ENCODE measurements at regions not wholly inside any gene's neighbourhood (a gene's known extent, or its start where the extent isn't known, plus 50 kb on each side); places are given as distances from the start of the nearest gene placed in this dataset.

DNA sequence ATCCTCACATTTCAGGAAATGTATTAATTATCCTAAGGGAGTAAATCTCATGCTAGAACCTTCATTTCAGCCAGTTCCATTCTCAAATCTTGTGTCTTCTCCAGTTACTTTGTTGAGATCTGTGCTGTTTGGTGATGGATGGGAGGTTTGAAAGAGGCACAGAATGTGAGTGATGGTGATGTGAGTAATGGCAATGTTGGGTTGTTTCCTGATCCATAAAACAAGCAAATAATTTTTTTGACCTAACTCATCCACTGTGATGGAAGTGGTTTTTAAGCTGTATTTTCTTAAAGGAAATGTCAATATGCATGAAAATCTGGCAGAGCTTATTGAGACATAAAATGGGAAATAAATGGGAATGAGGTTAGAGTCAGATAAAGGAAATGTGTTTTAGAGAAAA, 214.7 kb downstream of the CHRM3 start:
- Mint-ChIP-seq H3K27me3 (ENCODE audit: low read depth) (peaks cover 7% of the 10 kb centered on the region), H3K4me1 (ENCODE audit: low read depth) (no peaks in the 10 kb centered on the region), H3K36me3 (ENCODE audit: low read depth) (no peaks in the 10 kb centered on the region), H3K4me3 (no peak overlapping the region), H3K27ac (no peak overlapping the region), H3K9me3 (no peaks in the 10 kb centered on the region)

DNA sequence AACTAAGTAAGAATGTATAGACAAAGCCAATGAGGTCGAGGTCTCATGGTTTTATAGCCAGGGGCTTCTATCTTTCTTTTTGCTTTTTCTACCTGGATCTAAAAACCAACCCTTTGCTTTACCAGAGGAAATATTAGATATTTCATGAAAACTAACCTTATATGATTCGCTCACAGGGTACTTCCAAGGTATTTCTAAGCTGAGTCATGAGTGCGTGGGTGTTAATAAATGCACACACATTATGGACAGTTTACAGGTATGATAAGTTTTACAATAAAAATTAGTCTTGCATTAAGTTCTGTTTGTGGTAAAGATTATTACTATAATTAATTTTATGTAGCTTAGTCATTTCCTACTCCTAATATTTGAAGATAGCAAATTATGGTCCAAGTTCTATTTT, 217.2 kb downstream of the CHRM3 start:
- H3K27me3 Mint-ChIP-seq (ENCODE audit: low read depth) = peaks cover 7% of the 10 kb centered on the region
- H3K4me3 Mint-ChIP-seq = no peak overlapping the region
- no peaks in the 10 kb centered on the region for H3K36me3 Mint-ChIP-seq (ENCODE audit: low read depth)
- H3K9me3 Mint-ChIP-seq = no peaks in the 10 kb centered on the region
- no peak overlapping the region for H3K27ac Mint-ChIP-seq
- H3K4me1 Mint-ChIP-seq (ENCODE audit: low read depth) = no peaks in the 10 kb centered on the region

DNA sequence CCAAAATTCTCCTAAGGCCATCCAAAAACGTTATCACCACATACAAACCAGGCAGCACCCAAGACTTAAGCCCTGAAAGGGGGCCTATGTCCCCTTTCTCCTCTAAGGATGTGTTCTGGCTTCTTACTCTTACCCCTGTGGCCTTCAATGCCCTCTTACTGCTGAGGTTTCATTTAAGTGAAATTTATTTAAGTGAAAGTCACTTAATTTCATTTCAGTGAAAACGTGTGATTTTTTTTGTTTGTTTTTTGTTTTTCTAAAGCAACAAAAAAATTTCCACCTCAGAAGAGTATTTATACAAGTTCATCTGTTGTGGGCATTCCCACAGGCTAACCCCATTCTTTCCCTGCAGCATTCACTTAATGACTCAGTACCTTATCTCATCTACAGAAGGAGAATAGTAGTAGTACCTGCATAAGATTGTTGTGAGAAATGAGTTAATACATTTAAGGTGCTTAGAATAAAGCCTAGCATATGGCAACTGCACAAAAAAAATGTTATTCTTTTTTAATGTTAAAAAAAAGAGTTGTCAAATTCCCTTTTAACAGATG, 220.6 kb downstream of the CHRM3 start:
- Mint-ChIP-seq H3K27ac (no peak overlapping the region), H3K27me3 (ENCODE audit: low read depth) (peaks cover 4% of the 10 kb centered on the region), H3K9me3 (no peaks in the 10 kb centered on the region), H3K36me3 (ENCODE audit: low read depth) (no peaks in the 10 kb centered on the region), H3K4me1 (ENCODE audit: low read depth) (no peaks in the 10 kb centered on the region), H3K4me3 (no peak overlapping the region)

DNA sequence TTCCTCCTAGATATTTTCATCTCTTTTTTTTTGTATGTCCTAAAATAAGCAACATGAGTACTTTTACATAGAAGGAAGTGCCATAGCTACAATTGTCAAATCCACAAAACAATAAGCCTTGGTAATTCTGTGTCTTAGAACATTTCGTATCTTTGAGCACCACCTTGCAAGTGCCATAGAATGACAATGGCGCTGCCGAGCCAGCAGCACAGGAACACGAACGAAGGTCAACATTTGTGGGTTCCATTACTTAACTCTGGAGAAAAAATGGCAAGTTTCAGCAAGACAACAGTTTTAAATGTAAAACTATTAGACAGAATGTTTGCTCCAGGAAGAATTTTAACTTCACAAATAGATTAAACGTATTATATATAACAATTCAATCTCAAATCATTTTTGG, 222.1 kb downstream of the CHRM3 start:
- Mint-ChIP-seq H3K4me3 (no peak overlapping the region), H3K36me3 (ENCODE audit: low read depth) (no peaks in the 10 kb centered on the region), H3K9me3 (no peaks in the 10 kb centered on the region), H3K27me3 (ENCODE audit: low read depth) (peaks cover 4% of the 10 kb centered on the region), H3K27ac (no peak overlapping the region), H3K4me1 (ENCODE audit: low read depth) (no peaks in the 10 kb centered on the region)

DNA sequence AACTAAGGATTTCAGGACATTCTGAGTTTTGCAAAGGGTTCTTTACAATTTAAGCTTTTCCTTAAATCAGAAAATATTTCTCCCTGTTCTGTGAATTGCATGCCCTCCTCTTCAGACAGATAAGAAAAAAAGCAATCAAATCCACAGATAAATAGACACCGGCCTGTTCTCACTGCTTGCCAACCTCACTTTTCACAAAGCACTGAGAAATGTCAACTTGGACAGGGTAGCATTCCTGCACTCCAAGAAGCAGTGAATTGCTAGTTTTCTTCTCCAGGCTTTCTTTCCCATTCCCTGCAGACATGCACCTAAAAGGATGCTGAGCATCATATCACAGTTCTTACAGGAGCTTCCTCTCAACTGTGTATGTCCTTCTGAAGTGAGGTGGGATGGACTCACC, 226.0 kb downstream of the CHRM3 start:
- Mint-ChIP-seq H3K4me3 (no peak overlapping the region), H3K27me3 (ENCODE audit: low read depth) (no peaks in the 10 kb centered on the region), H3K36me3 (ENCODE audit: low read depth) (no peaks in the 10 kb centered on the region), H3K4me1 (ENCODE audit: low read depth) (no peaks in the 10 kb centered on the region), H3K9me3 (no peaks in the 10 kb centered on the region), H3K27ac (no peak overlapping the region)

DNA sequence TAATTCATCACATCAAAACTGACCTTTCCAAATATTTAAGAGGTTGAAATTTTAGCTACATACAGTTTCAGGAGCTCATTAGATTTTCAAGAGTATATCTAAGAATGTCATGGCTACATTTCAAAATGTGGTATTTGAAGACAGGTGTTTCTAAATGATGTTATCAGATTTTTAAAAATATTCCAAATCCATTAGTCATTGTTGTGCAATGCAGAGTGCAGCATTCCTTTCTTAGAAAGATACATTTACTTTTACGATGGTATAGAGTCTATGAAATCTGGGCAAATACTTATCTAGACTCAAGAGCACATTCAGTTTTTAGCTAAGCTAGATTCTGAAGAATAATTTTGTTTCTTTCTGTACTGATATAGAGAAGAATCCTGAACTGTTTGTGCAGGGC, 230.3 kb downstream of the CHRM3 start:
- H3K4me1 Mint-ChIP-seq (ENCODE audit: low read depth) = peaks cover 2% of the 10 kb centered on the region
- H3K4me3 Mint-ChIP-seq = no peak overlapping the region
- no peaks in the 10 kb centered on the region for H3K36me3 Mint-ChIP-seq (ENCODE audit: low read depth)
- no peak overlapping the region for H3K27ac Mint-ChIP-seq
- no peaks in the 10 kb centered on the region for H3K9me3 Mint-ChIP-seq
- H3K27me3 Mint-ChIP-seq (ENCODE audit: low read depth) = no peaks in the 10 kb centered on the region

DNA sequence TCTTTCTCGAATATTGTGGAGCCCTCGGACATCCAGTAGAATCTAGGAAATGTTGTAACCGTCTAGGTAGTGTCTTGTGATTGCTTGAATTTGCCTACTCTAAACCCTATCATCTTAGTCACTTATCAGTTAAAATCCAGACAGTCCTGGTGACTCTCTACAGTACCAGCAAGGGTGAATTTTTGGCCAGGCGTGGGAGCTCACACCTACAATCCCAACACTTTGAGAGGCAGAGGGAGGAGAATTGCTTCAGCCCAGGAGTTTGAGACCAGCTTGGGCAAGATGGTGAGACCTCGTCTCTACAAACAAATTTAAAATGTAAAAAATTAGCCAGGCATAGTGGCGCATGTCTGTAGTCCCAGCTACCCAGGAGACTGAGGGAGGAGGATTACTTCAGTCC, 230.9 kb downstream of the CHRM3 start:
- Mint-ChIP-seq H3K4me3 (no peak overlapping the region), H3K36me3 (ENCODE audit: low read depth) (no peaks in the 10 kb centered on the region), H3K4me1 (ENCODE audit: low read depth) (peaks cover 2% of the 10 kb centered on the region), H3K9me3 (peaks cover 2% of the 10 kb centered on the region), H3K27ac (no peak overlapping the region), H3K27me3 (ENCODE audit: low read depth) (no peaks in the 10 kb centered on the region)

DNA sequence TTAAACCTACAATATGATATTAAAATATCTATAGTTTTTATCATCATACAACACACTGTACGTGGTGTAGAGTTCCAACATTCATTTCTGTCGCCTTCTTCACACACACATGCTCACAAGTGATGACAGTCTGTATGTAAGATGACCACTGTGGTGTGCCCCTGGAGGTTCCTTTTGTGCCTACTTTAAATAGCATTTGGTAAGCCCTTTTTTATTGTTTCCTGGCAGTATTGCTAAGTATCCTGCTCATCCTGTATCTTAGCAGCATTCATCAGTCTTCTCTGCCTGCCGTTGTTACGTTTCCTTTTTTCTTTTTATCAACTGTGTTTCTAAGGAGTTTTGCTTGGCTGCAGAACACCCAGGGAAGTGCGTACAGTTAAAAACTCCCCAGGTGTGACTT, 231.4 kb downstream of the CHRM3 start:
- H3K36me3 Mint-ChIP-seq (ENCODE audit: low read depth) = no peaks in the 10 kb centered on the region
- no peaks in the 10 kb centered on the region for H3K27me3 Mint-ChIP-seq (ENCODE audit: low read depth)
- peaks cover 5% of the 10 kb centered on the region for H3K9me3 Mint-ChIP-seq
- H3K4me1 Mint-ChIP-seq (ENCODE audit: low read depth) = peaks cover 2% of the 10 kb centered on the region
- no peak overlapping the region for H3K27ac Mint-ChIP-seq
- H3K4me3 Mint-ChIP-seq = no peak overlapping the region

DNA sequence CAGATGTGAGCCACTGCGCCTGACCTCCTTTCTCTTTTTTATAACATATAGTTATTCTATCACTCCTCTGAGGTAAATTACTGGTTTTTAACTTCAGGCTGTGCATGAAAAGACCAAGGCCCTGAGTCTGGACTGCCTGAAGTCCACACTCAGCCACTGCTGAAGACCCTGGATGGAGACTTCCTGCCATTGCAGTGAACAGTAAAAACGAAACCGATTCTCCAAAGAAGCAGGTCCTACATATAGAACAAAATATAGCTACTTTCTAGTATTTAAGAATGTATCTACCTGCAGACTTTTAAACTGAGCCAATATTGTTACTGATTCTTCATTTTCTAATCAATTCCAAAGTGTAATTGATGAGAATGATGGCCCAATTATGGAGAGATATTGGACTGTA, 232.8 kb downstream of the CHRM3 start:
- H3K27me3 Mint-ChIP-seq (ENCODE audit: low read depth) = no peaks in the 10 kb centered on the region
- peaks cover 2% of the 10 kb centered on the region for H3K4me1 Mint-ChIP-seq (ENCODE audit: low read depth)
- no peak overlapping the region for H3K4me3 Mint-ChIP-seq
- H3K27ac Mint-ChIP-seq = no peak overlapping the region
- no peaks in the 10 kb centered on the region for H3K36me3 Mint-ChIP-seq (ENCODE audit: low read depth)
- H3K9me3 Mint-ChIP-seq = peaks cover 5% of the 10 kb centered on the region

DNA sequence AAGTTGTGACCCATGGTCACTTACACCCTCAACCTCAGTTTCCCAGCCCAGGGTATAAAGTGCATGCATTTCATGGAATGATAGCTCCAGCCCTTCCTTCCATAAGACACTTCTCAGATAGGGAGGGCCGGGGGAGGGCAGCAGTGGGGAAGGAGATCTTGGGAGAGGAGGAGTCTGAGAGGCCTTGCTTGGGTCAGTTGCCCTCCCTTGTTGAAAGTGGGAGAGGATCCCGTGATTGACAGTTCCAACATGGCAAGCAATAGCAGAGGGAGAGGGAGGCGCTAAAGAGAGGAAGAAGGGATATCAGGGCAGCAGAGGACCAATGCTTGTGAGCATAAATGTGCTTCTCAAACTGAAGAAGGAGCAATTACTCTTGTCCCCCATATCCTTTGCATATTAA, 244.4 kb downstream of the CHRM3 start:
- no peak overlapping the region for H3K4me3 Mint-ChIP-seq

DNA sequence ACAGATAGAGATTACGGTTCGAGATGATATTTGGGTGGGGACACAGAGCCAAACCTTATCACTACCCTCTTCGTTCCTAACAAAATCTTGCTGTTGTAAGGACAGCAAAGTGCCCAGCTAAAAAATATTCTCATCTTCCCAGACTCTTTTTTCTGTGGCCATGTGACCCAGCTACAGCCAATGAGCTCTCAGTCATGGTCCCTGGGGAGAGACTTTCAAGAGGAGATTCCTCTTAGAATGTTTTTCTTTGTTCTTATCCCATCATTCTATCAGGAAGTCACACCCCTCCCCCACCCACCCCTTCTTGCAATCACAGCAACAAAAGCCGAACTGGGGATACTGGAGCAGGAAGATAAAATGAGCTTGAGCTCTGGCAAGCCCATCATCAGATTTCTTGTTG, 247.1 kb downstream of the CHRM3 start:
- Mint-ChIP-seq H3K4me1 (ENCODE audit: low read depth) (no peaks in the 10 kb centered on the region), H3K27ac (no peak overlapping the region), H3K4me3 (no peak overlapping the region), H3K27me3 (ENCODE audit: low read depth) (no peaks in the 10 kb centered on the region), H3K9me3 (peaks cover 5% of the 10 kb centered on the region), H3K36me3 (ENCODE audit: low read depth) (no peaks in the 10 kb centered on the region)

More for the DNA sequence above, 244.4 kb downstream of the CHRM3 start:
- Mint-ChIP-seq H3K4me1 (ENCODE audit: low read depth) (no peaks in the 10 kb centered on the region), H3K27ac (no peak overlapping the region), H3K27me3 (ENCODE audit: low read depth) (no peaks in the 10 kb centered on the region), H3K36me3 (ENCODE audit: low read depth) (no peaks in the 10 kb centered on the region), H3K9me3 (peaks cover 5% of the 10 kb centered on the region)

DNA sequence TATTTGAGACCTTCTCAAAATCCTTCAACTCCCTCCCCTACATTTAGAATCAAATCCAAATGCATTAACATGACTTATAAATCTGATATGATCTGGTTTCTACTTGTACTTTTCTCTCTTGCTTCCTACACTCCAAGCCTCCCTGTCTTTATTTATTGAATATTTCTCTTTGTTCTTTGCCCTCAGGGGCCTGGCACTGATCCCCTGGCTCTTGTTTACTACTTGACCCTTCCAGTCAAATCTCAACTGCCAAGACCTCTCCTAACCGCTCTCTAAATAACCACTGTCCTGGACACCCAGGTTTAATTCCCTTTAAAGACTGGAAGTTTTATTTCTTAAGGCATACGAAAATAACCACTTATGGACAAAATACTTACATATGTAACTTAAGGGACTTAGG, 248.9 kb downstream of the CHRM3 start:
- H3K27me3 Mint-ChIP-seq (ENCODE audit: low read depth) = no peaks in the 10 kb centered on the region
- H3K4me3 Mint-ChIP-seq = no peak overlapping the region
- no peaks in the 10 kb centered on the region for H3K4me1 Mint-ChIP-seq (ENCODE audit: low read depth)
- no peak overlapping the region for H3K27ac Mint-ChIP-seq
- H3K36me3 Mint-ChIP-seq (ENCODE audit: low read depth) = no peaks in the 10 kb centered on the region
- peaks cover 5% of the 10 kb centered on the region for H3K9me3 Mint-ChIP-seq

DNA sequence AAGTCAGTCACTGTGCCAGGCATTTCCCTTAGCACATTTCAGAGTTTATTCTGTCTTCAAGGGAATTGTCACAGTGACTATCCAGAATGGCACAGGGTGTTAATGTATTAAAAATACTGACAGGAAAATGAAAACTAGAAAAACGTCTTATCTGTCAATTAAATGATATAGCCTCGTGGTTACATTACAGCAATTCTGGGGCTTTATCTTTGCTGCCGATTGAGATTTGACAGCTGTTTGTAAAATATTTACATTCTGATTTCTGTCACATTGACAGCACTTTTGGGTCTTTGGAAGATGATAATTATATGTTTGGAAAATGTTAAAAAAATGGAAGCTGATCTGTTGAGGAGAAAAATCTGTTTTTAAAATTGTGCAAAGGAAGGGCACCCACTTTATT, 250.0 kb downstream of the CHRM3 start:
- Mint-ChIP-seq H3K36me3 (ENCODE audit: low read depth) (no peaks in the 10 kb centered on the region), H3K27me3 (ENCODE audit: low read depth) (no peaks in the 10 kb centered on the region), H3K4me1 (ENCODE audit: low read depth) (no peaks in the 10 kb centered on the region), H3K27ac (no peak overlapping the region), H3K9me3 (peaks cover 5% of the 10 kb centered on the region), H3K4me3 (no peak overlapping the region)

DNA sequence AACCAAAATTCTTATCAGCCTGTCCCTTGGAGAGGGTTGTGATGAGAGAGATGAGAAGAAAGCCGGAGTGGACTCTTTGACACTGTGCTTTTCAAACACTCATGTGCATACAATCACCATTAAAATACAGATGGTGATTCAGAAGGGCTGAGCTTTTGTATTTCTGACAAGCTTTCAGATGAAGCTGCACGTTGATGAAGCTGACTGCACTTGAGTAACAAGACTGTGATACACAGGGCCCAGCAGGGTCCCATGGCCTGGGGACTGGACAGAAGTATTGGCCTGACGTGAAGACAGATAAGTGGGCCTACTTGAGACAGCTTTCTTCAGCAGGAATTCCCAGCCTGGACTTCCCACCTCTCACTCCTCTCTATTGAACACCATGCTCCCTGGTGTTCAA, 258.2 kb downstream of the CHRM3 start:
- no peaks in the 10 kb centered on the region for H3K27me3 Mint-ChIP-seq (ENCODE audit: low read depth)
- H3K27ac Mint-ChIP-seq = no peak overlapping the region
- H3K4me1 Mint-ChIP-seq (ENCODE audit: low read depth) = no peaks in the 10 kb centered on the region
- no peaks in the 10 kb centered on the region for H3K36me3 Mint-ChIP-seq (ENCODE audit: low read depth)
- H3K9me3 Mint-ChIP-seq = no peaks in the 10 kb centered on the region
- no peak overlapping the region for H3K4me3 Mint-ChIP-seq

DNA sequence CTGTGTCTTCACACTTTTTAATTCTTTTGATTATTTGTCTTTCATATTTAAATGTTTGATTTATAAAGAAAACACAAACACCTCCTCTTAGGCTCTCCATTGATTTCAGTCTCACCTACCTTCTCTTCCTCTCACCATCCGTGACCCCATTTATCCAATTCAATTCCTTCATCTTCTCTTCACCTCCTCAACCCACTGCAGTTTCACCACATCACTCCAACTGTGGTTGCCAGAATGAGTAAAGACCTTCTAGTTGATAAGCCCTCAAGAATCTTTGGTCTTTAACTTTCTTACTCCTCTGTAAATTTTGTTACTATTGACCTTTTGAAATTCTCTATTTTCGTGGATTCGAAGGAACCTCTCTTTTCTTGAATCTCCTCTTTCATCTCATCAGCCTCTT, 260.7 kb downstream of the CHRM3 start:
- no peak overlapping the region for H3K4me3 Mint-ChIP-seq
- H3K36me3 Mint-ChIP-seq (ENCODE audit: low read depth) = no peaks in the 10 kb centered on the region
- no peaks in the 10 kb centered on the region for H3K27me3 Mint-ChIP-seq (ENCODE audit: low read depth)
- H3K9me3 Mint-ChIP-seq = no peaks in the 10 kb centered on the region
- no peak overlapping the region for H3K27ac Mint-ChIP-seq
- no peaks in the 10 kb centered on the region for H3K4me1 Mint-ChIP-seq (ENCODE audit: low read depth)

DNA sequence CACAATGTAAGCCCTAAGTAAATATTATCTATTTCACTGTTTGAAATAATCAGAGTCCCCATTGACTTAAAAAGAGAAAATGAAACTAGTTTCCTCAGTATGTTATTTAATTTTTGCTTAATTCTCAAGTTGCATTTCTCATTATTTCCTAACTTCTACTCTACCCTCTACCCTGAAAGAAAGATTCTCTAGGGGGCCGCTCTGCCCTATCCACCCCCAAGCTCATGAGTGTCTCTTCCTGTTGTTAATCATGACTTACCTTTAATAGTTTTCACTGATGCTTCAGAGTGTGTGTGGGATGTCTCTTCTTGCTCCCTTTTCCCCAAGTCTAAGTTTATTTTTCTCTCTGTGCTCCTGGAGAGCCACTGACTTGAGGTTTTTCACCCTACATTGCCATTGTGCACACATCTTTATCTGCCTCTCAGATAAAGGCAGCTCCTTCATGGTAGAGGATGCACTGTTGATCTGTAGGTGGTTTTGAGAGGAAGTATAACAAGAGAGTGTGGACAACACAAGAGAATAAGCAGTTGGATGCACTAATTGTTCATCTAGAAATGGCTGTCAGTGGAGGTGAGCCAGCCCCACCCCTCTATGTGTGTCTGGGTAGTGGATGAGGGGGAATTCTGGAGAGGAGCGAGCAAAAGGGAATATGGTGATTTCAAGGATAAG, 261.7 kb downstream of the CHRM3 start:
- H3K4me1 Mint-ChIP-seq (ENCODE audit: low read depth) = no peaks in the 10 kb centered on the region
- H3K27ac Mint-ChIP-seq = no peak overlapping the region
- no peaks in the 10 kb centered on the region for H3K9me3 Mint-ChIP-seq
- no peak overlapping the region for H3K4me3 Mint-ChIP-seq
- H3K36me3 Mint-ChIP-seq (ENCODE audit: low read depth) = no peaks in the 10 kb centered on the region
- no peaks in the 10 kb centered on the region for H3K27me3 Mint-ChIP-seq (ENCODE audit: low read depth)

All from T-helper 1 cell treated with Interleukin-12 subunit alpha and Interleukin-12 subunit beta and Interleukin-4 antibody, amounts not matched to agents 30 μg/mL and 1 μg/mL, for 36 hours (primary cell).